HUES48 (cell line): ENCODE measurements at regions not wholly inside any gene's neighbourhood (a gene's known extent, or its start where the extent isn't known, plus 50 kb on each side); places are given as distances from the start of the nearest gene placed in this dataset.

Source experiments
- H3K27ac ChIP-seq: one replicate; pipeline ENCODE4 v1.7.0; 2013; ENCODE audit warnings: low read depth, low read length, inconsistent platforms
- H3K27me3 ChIP-seq: 2 replicates; pipeline ENCODE4 v1.6.1; 2013; ENCODE audit warnings: mild to moderate bottlenecking, low read length; ENCODE audit not compliant: control insufficient read depth, insufficient read depth
- H3K36me3 ChIP-seq: 2 replicates; pipeline ENCODE4 v1.6.1; 2013; ENCODE audit warnings: low read length; ENCODE audit not compliant: control insufficient read depth, insufficient read depth
- H3K4me1 ChIP-seq: 2 replicates; pipeline ENCODE4 v1.6.1; 2013; ENCODE audit warnings: mild to moderate bottlenecking, low read length; ENCODE audit not compliant: control insufficient read depth, insufficient read depth
- H3K4me3 ChIP-seq: 2 replicates; pipeline ENCODE4 v1.5.1; 2013; ENCODE audit warnings: mild to moderate bottlenecking, low read depth, low read length
- H3K9ac ChIP-seq: 2 replicates; pipeline ENCODE4 v1.6.1; 2013; ENCODE audit warnings: mild to moderate bottlenecking, low read depth, low read length, moderate library complexity
- H3K9me3 ChIP-seq: 2 replicates; pipeline ENCODE4 v1.6.1; 2013; ENCODE audit warnings: low read length; ENCODE audit not compliant: control insufficient read depth, insufficient read depth

DNA sequence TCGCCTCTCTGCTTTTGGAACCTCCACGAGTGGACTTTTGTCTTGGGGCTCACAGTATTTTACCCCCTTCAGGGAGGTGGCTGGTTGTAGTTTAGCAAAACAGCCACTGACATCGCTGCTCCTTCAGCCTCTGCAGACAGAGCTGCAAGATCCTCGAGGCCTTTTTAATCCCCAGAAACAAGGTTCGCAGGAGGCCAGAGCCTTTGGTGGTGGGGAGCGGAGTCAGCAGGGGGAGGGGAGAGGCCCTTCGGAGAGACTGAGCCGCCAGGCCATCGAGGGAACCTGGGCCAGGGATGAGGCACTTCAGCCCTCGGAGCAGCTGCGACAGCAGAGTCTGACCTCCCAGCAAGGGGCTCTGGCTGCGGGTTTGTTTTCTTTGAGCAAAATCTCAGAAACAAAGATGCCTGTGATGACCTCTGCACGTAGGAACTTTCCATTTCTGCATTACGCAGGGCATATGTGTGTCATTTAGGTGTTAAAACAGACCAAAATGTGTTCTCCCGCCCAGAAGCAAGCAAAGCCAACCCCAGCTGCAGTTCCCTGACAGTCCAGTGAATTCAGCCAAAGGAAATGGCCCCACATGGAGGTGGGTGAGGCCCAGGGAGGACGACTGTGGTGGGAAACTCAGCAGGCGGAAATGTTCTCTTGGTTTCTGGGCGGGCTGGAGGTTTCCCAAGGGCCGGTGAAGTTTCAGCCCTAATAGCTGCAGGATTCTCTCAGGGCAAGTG, 171.2 kb upstream of the SULF2 start:
- no peak overlapping the region for H3K4me3 ChIP-seq
- no peaks in the 10 kb centered on the region for H3K27me3 ChIP-seq
- H3K9ac ChIP-seq = no peak overlapping the region
- H3K9me3 ChIP-seq = no peaks in the 10 kb centered on the region
- H3K36me3 ChIP-seq = no peaks in the 10 kb centered on the region
- H3K27ac ChIP-seq = no peak overlapping the region
- no peaks in the 10 kb centered on the region for H3K4me1 ChIP-seq

DNA sequence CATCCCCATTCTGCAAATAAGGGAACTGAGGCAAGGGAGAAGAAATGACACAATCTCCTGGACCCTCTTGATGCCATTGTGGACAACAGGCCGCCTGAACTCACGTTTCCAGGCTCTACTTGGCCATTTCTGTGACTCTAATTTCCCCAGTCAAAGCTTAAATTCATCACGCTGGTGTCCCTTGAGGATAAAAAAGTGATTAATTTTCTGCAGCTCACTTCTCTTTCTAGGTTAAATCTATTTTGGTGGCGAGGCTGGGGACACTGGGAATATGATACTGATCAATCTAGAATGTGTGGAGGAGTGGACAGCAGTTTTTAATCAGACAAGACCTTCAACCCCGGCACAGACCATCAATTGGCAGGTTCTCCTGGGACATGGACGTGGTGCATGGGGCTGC, 168.2 kb upstream of the SULF2 start:
- no peaks in the 10 kb centered on the region for H3K36me3 ChIP-seq

DNA sequence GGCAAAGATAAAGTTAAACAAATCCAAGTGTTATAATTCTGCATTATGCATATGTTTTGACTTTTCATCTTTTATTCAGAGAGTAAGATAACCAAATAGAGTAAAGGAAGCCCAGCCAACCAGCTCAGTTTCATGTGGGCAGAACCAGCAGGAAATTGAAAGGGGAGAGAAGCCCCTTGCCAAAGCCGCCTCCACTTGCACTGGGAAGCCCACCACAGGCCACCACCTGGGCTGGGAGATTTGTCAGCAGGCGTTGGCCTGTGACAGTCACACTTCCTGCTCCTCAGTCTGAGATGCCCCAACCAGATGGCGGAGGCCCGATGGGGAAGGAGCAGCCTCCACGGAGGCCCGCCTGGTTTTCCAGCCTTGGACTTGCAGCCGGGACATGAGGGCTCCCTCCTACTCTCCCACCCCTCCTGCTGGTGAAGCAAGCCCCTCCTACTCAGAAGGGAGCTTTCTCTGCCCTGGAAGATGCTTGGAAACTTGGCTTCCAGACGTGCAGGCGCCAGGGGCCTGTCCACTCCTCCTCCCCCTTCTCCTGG, 166.8 kb upstream of the SULF2 start:
- Histone ChIP-seq H3K27ac (no peak overlapping the region), H3K9me3 (no peaks in the 10 kb centered on the region), H3K4me1 (peaks cover 5% of the 10 kb centered on the region; the same call in 1 of the 2 replicates), H3K9ac (no peak overlapping the region), H3K27me3 (no peaks in the 10 kb centered on the region), H3K4me3 (no peak overlapping the region), H3K36me3 (no peaks in the 10 kb centered on the region)

More for the DNA sequence above, 168.2 kb upstream of the SULF2 start:
- H3K9me3 ChIP-seq = no peaks in the 10 kb centered on the region
- peaks cover 5% of the 10 kb centered on the region; the same call in 1 of the 2 replicates for H3K4me1 ChIP-seq
- H3K27ac ChIP-seq = no peak overlapping the region
- H3K9ac ChIP-seq = no peak overlapping the region
- H3K4me3 ChIP-seq = no peak overlapping the region
- H3K27me3 ChIP-seq = no peaks in the 10 kb centered on the region

DNA sequence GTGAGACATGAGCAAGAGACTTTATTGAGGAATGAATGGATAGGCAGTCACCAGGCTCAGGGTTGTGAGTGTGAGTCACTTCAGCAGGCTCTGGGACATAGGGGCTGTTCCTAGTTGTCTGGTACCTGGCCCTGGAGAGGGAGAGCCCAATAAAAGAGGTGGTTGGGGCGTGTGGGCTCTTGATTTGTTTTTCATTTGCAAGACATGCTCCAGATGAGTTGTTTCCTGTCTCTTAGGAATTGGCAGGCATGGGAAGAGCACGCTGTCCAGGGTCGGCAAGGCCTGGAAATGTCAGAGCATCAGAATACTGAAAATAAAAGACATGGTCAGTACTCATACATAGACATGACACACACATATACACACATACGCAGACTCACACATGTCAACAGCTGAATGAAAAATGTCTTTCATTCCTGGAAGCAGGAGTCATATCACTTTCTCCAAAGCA, 166.3 kb upstream of the SULF2 start:
- Histone ChIP-seq H3K9me3 (no peaks in the 10 kb centered on the region), H3K36me3 (no peaks in the 10 kb centered on the region), H3K9ac (no peak overlapping the region), H3K27ac (no peak overlapping the region), H3K4me3 (no peak overlapping the region), H3K27me3 (no peaks in the 10 kb centered on the region), H3K4me1 (peaks cover 5% of the 10 kb centered on the region; the same call in 1 of the 2 replicates)

DNA sequence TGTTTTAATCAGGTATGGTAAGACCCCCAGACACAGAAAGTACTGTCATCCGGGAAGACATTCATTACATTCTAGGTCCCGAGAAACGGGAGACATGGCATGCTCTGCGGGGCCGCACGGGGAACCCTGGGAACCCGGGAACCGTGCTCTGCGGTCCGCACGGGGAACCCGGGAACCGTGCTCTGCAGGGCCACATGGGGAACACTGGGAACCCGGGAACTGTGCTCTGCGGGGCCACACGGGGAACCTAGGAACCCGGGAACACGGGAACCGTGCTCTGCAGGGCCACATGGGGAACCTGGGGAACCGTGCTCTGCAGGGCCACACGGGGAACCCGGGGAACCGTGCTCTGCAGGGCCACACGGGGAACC, 165.6 kb upstream of the SULF2 start:
- no peaks in the 10 kb centered on the region for H3K9me3 ChIP-seq
- no peaks in the 10 kb centered on the region for H3K27me3 ChIP-seq
- H3K4me3 ChIP-seq = no peak overlapping the region
- no peak overlapping the region for H3K27ac ChIP-seq
- no peak overlapping the region for H3K9ac ChIP-seq
- H3K4me1 ChIP-seq = peaks cover 5% of the 10 kb centered on the region; the same call in 1 of the 2 replicates
- H3K36me3 ChIP-seq = no peaks in the 10 kb centered on the region

DNA sequence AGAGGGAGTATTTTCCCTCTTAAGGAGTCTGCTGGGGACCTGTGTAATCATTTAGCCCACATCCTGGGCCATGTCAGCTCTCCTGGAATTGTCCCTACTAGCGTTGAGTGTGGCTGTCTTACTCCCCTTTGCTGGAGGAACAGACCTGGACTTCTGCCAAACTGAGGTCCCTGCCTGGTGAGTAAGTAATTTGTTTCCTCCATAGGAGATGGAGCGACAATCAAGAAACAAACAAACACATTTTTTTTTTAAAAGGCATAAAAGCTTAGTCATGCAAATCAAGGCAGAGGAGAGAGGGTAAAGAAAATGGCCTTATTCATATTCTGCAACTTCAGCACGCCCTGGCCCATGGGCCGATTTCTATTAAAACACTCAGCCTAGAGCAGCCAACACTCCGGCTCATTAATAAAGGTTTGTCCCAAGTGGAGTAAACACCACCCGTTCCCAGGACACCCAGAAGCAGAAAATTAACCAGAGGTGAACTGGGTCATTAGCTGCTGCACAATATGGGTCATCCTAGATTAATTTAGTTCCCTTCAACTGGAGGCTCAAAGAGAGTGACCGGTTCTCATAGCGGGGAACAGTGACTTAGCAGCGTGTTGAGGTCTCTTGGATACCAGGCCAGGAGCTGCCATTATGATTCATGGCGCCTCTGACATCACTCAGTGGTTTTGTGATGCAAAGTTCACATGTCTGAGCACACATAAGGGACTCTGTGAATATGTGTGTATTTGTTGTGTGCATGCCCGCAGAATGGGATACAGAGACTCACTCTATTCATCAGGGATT, 165.0 kb upstream of the SULF2 start:
- Histone ChIP-seq H3K36me3 (no peaks in the 10 kb centered on the region), H3K9ac (no peak overlapping the region), H3K4me1 (peaks cover 5% of the 10 kb centered on the region; the same call in 1 of the 2 replicates), H3K4me3 (no peak overlapping the region), H3K27me3 (no peaks in the 10 kb centered on the region), H3K27ac (no peak overlapping the region), H3K9me3 (no peaks in the 10 kb centered on the region)

DNA sequence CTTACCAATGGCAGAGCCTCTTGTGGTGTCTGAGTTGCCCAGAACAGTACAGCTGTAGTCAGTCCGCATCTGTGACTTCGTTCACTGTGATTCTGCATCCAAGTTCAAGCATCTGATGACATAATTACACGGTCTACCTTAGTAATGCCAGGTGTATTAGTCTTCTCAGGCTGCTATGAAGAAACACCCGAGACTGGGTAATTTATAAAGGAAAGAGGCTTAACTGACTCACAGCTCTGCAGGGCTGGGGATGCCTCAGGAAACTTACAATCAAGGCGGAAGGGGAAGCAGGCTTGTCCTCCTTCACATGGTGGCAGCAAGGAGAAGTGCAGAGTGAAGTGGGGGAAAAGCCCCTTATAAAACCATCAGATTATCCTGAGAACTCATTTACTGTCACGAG, 163.9 kb upstream of the SULF2 start:
- no peaks in the 10 kb centered on the region for H3K36me3 ChIP-seq
- H3K27me3 ChIP-seq = no peaks in the 10 kb centered on the region
- no peak overlapping the region for H3K4me3 ChIP-seq
- peaks cover 5% of the 10 kb centered on the region; the same call in 1 of the 2 replicates for H3K4me1 ChIP-seq
- no peaks in the 10 kb centered on the region for H3K9me3 ChIP-seq
- no peak overlapping the region for H3K27ac ChIP-seq
- H3K9ac ChIP-seq = no peak overlapping the region

DNA sequence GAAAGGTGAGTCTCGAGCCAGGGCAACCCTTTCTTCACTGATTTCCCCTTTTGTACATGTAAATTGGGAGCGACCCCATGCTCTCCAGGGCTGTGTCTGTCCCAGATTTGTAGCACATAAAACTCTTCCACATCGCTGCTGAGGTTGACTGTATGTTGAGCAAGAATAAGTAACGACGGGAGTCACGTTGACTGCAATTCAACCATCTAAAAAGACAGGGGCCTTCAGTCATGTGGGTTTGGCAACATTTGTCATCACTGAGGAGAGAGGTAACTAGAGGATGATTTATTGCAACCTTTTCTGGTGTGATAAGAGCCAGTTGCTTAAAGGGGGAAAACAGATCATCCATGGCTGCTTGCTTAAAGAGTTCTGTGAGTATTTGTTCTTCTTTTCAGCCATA, 159.4 kb upstream of the SULF2 start:
- H3K27ac ChIP-seq = no peak overlapping the region
- H3K9me3 ChIP-seq = no peaks in the 10 kb centered on the region
- H3K4me1 ChIP-seq = no peaks in the 10 kb centered on the region
- H3K9ac ChIP-seq = no peak overlapping the region
- H3K36me3 ChIP-seq = no peaks in the 10 kb centered on the region
- H3K27me3 ChIP-seq = no peaks in the 10 kb centered on the region
- H3K4me3 ChIP-seq = no peak overlapping the region

DNA sequence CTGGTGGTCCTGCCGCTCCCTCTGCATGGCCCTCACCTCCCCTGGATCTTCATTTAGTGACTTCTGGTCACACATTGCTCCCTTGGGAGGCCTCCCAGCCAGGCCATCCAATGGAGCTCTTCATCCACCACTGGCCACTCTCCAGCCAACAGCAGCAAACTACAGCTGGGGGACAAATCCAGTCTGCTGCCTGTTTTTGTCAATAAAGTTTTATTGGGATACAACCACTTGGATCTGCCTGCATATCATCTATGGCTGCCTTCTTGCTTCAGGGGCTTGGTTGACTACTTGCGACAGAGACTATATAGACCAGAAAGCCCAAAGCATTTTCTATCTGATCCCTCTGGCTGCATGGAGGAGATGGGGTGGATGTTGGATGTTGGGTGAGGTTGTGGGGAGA, 156.6 kb upstream of the SULF2 start:
- Histone ChIP-seq H3K4me3 (no peak overlapping the region), H3K9ac (no peak overlapping the region), H3K27me3 (no peaks in the 10 kb centered on the region), H3K9me3 (no peaks in the 10 kb centered on the region), H3K27ac (no peak overlapping the region), H3K36me3 (no peaks in the 10 kb centered on the region), H3K4me1 (no peaks in the 10 kb centered on the region)

DNA sequence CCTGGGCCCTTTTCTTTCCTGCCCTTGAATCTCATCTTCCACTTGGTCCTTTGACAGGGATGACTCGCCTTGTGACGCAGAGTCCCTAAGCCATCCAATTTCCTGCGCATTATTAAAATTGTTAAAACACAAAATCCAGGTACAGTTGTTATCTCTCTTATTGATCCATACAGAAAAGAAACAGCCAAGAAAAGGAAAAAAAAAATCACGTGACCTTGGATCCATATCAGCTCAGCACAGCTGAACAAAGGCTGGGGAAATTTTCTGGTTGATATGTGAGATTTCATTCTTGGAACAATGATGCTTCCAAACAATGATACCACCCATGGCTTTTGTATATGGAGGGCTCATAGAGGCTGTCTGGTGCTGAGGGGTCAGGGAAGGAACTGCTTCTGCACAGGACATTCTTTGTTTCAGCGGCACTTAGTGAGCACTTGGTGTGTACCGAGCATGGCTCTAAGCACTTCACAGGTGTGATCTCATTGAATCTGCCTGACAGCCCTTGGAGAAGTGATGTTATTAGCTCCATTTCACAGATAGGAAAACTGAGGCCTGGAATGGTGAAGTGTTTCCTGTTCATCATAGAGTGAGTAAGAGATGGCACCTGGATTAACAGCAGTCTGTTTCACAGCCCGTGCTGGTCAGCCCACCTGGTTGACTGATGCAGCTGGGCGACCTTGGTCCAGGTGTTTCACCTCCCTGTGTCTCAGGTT, 155.0 kb upstream of the SULF2 start:
- H3K27ac ChIP-seq = no peak overlapping the region
- H3K27me3 ChIP-seq = no peaks in the 10 kb centered on the region
- H3K4me1 ChIP-seq = no peaks in the 10 kb centered on the region
- no peak overlapping the region for H3K9ac ChIP-seq
- no peak overlapping the region for H3K4me3 ChIP-seq
- H3K9me3 ChIP-seq = no peaks in the 10 kb centered on the region
- no peaks in the 10 kb centered on the region for H3K36me3 ChIP-seq
